Neutrophil (primary cell): ENCODE measurements at regions not wholly inside any gene's neighbourhood (a gene's known extent, or its start where the extent isn't known, plus 50 kb on each side); places are given as distances from the start of the nearest gene placed in this dataset.

Experiments
- H3K27ac ChIP-seq: fragments of 200-600 bp; sonication (generic); 2 replicates; pipeline ENCODE4 v1.5.1; 2016; ENCODE audit warnings: mild to moderate bottlenecking, moderate library complexity
- H3K27me3 ChIP-seq: fragments of 200-600 bp; sonication (generic); 2 replicates; pipeline ENCODE4 v1.6.0; 2016; ENCODE audit warnings: mild to moderate bottlenecking
- H3K36me3 ChIP-seq: fragments of 200-600 bp; sonication (generic); 2 replicates; pipeline ENCODE4 v1.5.1; 2017
- H3K4me1 ChIP-seq, 2 experiments: fragments of 200-600 bp in 1 of 2; sonication (generic) in 1 of 2; 1 replicate in 1 of 2; 2 replicates in 1 of 2; pipeline versions ENCODE4 v1.5.1 to v1.6.1; 2013 to 2016; ENCODE audit warnings: low read depth in 1 of 2, low read length in 1 of 2, mild to moderate bottlenecking in 1 of 2, moderate library complexity in 1 of 2; ENCODE audit not compliant: control insufficient read depth in 1 of 2, insufficient read depth in 1 of 2
- H3K4me3 ChIP-seq, 2 experiments: fragments of 200-600 bp in 1 of 2; sonication (generic) in 1 of 2; 1 replicate in 1 of 2; 2 replicates in 1 of 2; pipeline ENCODE4 v1.5.1; 2013 to 2016; ENCODE audit warnings: low read depth in 1 of 2, low read length in 1 of 2, mild to moderate bottlenecking in 1 of 2, moderate library complexity in 1 of 2
- H3K9me3 ChIP-seq: fragments of 200-600 bp; sonication (generic); 2 replicates; pipeline ENCODE4 v1.5.1; 2016
- CTCF ChIP-seq: fragments of 200-600 bp; sonication (generic); IDR thresholded peaks from 2 replicates; pipeline ENCODE4 v1.5.1; 2016; ENCODE audit warnings: antibody characterized with exemption

DNA sequence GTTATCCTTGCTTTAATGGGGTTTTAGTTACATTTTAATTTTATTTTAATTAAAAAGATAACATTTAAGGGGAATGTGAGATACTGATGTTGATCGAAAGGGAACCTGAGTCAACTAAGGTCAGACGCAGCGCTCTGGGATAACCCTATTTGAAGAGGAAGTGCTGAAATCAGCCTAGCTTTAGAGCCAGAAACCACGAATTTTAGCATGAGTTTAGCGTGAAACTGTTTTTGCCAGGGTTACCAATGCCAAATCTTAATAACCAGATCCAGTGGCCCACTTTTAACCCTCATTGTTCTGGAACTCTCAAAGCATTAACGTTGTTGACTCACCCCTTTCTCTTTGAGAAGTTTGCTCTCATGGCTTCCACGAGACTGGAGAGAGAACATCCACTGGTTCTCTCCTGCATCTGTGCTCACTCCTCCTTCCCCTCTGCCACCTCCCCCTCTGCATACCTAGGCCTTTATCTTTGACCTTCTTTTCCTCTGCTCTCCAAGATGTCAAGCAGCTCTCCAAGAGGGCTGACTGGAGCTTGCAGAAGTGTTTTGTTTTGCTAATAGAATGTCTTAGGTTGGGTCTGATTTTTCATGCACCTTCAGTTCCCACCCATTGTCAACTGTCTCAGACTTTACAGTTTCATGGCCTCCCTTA is 198.3 kb upstream of the CELF2 start:
- Histone ChIP-seq H3K36me3 (no peaks in the 10 kb centered on the region), H3K27me3 (no peaks in the 10 kb centered on the region)

GRCh38 chr10:10821926-10822325 is 195.7 kb upstream of the CELF2 start:
- H3K4me1 ChIP-seq = no peaks in the 10 kb centered on the region
- no peaks in the 10 kb centered on the region for H3K27me3 ChIP-seq
- no peaks in the 10 kb centered on the region for H3K9me3 ChIP-seq
- H3K27ac ChIP-seq = no peak overlapping the region
- no peak overlapping the region for H3K4me3 ChIP-seq
- no peak for TF ChIP-seq CTCF
- no peaks in the 10 kb centered on the region for H3K36me3 ChIP-seq

More for the DNA sequence above, 198.3 kb upstream of the CELF2 start:
- Histone ChIP-seq H3K4me1 (no peaks in the 10 kb centered on the region), H3K9me3 (no peaks in the 10 kb centered on the region), H3K27ac (no peak overlapping the region), H3K4me3 (no peak overlapping the region)
- TF ChIP-seq CTCF = no peak

GRCh38 chr10:10824591-10825148 is 193.0 kb upstream of the CELF2 start:
- Histone ChIP-seq H3K36me3 (no peaks in the 10 kb centered on the region), H3K4me1 (no peaks in the 10 kb centered on the region), H3K9me3 (no peaks in the 10 kb centered on the region), H3K27ac (no peak overlapping the region), H3K4me3 (no peak overlapping the region), H3K27me3 (no peaks in the 10 kb centered on the region)
- TF ChIP-seq CTCF = no peak

- Histone ChIP-seq H3K9me3 (no peaks in the 10 kb centered on the region), H3K4me3 (no peak overlapping the region), H3K27ac (no peak overlapping the region), H3K4me1 (no peaks in the 10 kb centered on the region), H3K36me3 (no peaks in the 10 kb centered on the region), H3K27me3 (no peaks in the 10 kb centered on the region)
- no peak for TF ChIP-seq CTCF
These were observed 191.5 kb upstream of the CELF2 start for GRCh38 chr10:10826125-10826524.

- H3K36me3 ChIP-seq = no peaks in the 10 kb centered on the region
- H3K9me3 ChIP-seq = no peaks in the 10 kb centered on the region
- H3K27me3 ChIP-seq = no peaks in the 10 kb centered on the region
- no peak overlapping the region for H3K27ac ChIP-seq
- TF ChIP-seq CTCF = no peak
- H3K4me3 ChIP-seq = no peak overlapping the region
- no peaks in the 10 kb centered on the region for H3K4me1 ChIP-seq
These were observed 189.0 kb upstream of the CELF2 start for GRCh38 chr10:10828623-10829022.
